ENCODE measurements at regions not wholly inside any gene's neighbourhood (a gene's known extent, or its start where the extent isn't known, plus 50 kb on each side); places are given as distances from the start of the nearest gene placed in this dataset.

DNA sequence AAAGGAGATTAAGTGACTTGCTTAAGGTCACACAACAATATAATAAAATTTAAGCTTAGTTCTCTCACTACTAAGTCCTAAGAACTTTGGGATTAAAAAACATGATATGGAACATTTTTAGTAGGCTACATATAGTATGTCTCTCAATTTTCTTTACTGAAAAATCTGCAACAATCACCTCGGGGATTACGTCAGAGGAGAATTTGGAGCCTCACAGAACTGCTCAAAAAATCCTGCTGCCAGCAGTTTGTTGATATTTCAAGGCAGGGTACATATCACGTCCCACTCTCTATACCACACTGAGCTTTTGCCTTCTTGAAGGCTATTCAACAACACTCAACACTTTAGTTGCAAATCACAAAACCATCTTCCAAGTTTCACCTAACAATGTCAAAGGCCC is 561.6 kb upstream of the BTBD3 start:
- Histone ChIP-seq H3K4me3 (ENCODE audit: low read length) (no peak overlapping the region), H3K9me3 (ENCODE audit: low read length) (no peaks in the 10 kb centered on the region), H3K27me3 (ENCODE audit: insufficient read depth, low read depth, low read length) (no peaks in the 10 kb centered on the region), H3K9me2 (ENCODE audit: insufficient read depth, low read length) (no peaks in the 10 kb centered on the region), H3K36me3 (ENCODE audit: insufficient read depth, low read length) (no peaks in the 10 kb centered on the region), H3K79me2 (replicated peaks; ENCODE audit: insufficient read depth, low read length) (no peaks in the 10 kb centered on the region), H3F3A (ENCODE audit: insufficient read depth, low read length, poor library complexity, severe bottlenecking) (peaks cover 10% of the 10 kb centered on the region), H4K20me1 (ENCODE audit: insufficient read depth) (no peaks in the 10 kb centered on the region), H3K4me2 (ENCODE audit: low read length) (no peak overlapping the region), H3K27ac (ENCODE audit: low read length) (no peak overlapping the region), H3K9ac (ENCODE audit: low read length) (no peak overlapping the region), H2AFZ (ENCODE audit: low read depth, low read length) (no peak overlapping the region)
- TF ChIP-seq EZH2 (IDR thresholded peaks at IDR 0.05; ENCODE audit: borderline replicate concordance, insufficient read depth, low read length, poor library complexity, severe bottlenecking) (no peak), SMC3 (conservative IDR thresholded peaks at IDR 0.05; ENCODE audit: poor library complexity) (no peak), POLR2AphosphoS5 (IDR thresholded peaks at IDR 0.05) (no peak), EP300 (conservative IDR thresholded peaks at IDR 0.05; ENCODE audit: poor library complexity, severe bottlenecking) (no peak), TAF1 (IDR thresholded peaks at IDR 0.05; ENCODE audit: low read depth) (no peak), MXI1 (conservative IDR thresholded peaks at IDR 0.05; ENCODE audit: poor library complexity, severe bottlenecking) (no peak), RAD21 (conservative IDR thresholded peaks at IDR 0.05) (no peak)
- TF ChIP-seq, protein P1, sequence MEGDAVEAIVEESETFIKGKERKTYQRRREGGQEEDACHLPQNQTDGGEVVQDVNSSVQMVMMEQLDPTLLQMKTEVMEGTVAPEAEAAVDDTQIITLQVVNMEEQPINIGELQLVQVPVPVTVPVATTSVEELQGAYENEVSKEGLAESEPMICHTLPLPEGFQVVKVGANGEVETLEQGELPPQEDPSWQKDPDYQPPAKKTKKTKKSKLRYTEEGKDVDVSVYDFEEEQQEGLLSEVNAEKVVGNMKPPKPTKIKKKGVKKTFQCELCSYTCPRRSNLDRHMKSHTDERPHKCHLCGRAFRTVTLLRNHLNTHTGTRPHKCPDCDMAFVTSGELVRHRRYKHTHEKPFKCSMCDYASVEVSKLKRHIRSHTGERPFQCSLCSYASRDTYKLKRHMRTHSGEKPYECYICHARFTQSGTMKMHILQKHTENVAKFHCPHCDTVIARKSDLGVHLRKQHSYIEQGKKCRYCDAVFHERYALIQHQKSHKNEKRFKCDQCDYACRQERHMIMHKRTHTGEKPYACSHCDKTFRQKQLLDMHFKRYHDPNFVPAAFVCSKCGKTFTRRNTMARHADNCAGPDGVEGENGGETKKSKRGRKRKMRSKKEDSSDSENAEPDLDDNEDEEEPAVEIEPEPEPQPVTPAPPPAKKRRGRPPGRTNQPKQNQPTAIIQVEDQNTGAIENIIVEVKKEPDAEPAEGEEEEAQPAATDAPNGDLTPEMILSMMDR (IDR thresholded peaks at IDR 0.05; ENCODE audit: poor library complexity, severe bottlenecking) = no peak
- TF ChIP-seq, protein P2, sequence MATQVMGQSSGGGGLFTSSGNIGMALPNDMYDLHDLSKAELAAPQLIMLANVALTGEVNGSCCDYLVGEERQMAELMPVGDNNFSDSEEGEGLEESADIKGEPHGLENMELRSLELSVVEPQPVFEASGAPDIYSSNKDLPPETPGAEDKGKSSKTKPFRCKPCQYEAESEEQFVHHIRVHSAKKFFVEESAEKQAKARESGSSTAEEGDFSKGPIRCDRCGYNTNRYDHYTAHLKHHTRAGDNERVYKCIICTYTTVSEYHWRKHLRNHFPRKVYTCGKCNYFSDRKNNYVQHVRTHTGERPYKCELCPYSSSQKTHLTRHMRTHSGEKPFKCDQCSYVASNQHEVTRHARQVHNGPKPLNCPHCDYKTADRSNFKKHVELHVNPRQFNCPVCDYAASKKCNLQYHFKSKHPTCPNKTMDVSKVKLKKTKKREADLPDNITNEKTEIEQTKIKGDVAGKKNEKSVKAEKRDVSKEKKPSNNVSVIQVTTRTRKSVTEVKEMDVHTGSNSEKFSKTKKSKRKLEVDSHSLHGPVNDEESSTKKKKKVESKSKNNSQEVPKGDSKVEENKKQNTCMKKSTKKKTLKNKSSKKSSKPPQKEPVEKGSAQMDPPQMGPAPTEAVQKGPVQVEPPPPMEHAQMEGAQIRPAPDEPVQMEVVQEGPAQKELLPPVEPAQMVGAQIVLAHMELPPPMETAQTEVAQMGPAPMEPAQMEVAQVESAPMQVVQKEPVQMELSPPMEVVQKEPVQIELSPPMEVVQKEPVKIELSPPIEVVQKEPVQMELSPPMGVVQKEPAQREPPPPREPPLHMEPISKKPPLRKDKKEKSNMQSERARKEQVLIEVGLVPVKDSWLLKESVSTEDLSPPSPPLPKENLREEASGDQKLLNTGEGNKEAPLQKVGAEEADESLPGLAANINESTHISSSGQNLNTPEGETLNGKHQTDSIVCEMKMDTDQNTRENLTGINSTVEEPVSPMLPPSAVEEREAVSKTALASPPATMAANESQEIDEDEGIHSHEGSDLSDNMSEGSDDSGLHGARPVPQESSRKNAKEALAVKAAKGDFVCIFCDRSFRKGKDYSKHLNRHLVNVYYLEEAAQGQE (IDR thresholded peaks at IDR 0.05; ENCODE audit: borderline replicate concordance) = no peak

DNA sequence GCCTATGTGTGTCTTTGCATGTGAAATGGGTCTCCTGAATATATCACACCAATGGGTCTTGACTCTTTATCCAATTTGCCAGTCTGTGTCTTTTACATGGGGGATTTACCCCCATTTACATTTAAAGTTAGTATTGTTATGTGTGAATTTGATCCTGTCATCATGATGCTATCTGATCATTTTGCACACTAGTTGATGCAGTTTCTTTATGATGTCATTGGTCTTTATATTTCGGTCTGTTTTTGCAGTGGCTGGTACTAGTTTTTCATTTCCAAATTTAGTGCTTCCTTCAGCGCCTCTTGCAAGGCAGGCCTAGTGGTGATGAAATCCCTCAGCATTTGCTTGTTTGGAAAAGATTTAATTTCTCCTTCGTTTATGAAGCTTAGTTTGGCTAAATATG is 555.2 kb upstream of the BTBD3 start:
- Histone ChIP-seq H3K79me2 (replicated peaks; ENCODE audit: insufficient read depth, low read length) (no peaks in the 10 kb centered on the region), H3K9me3 (ENCODE audit: low read length) (no peaks in the 10 kb centered on the region), H3K9ac (ENCODE audit: low read length) (no peak overlapping the region), H3K27ac (ENCODE audit: low read length) (no peak overlapping the region), H3K4me2 (ENCODE audit: low read length) (no peak overlapping the region), H3K27me3 (ENCODE audit: insufficient read depth, low read depth, low read length) (no peaks in the 10 kb centered on the region), H3K36me3 (ENCODE audit: insufficient read depth, low read length) (no peaks in the 10 kb centered on the region), H4K20me1 (ENCODE audit: insufficient read depth) (no peaks in the 10 kb centered on the region), H3K4me3 (ENCODE audit: low read length) (no peak overlapping the region), H3K9me2 (ENCODE audit: insufficient read depth, low read length) (no peaks in the 10 kb centered on the region), H3F3A (ENCODE audit: insufficient read depth, low read length, poor library complexity, severe bottlenecking) (no peaks in the 10 kb centered on the region), H2AFZ (ENCODE audit: low read depth, low read length) (no peak overlapping the region)
- TF ChIP-seq POLR2AphosphoS5 (IDR thresholded peaks at IDR 0.05) = no peak
- no peak for TF ChIP-seq TAF1 (IDR thresholded peaks at IDR 0.05; ENCODE audit: low read depth)
- TF ChIP-seq, protein P1 (IDR thresholded peaks at IDR 0.05; ENCODE audit: poor library complexity, severe bottlenecking) = no peak
- TF ChIP-seq SMC3 (conservative IDR thresholded peaks at IDR 0.05; ENCODE audit: poor library complexity) = no peak
- TF ChIP-seq, protein P2 (IDR thresholded peaks at IDR 0.05; ENCODE audit: borderline replicate concordance) = no peak
- no peak for TF ChIP-seq RAD21 (conservative IDR thresholded peaks at IDR 0.05)
- TF ChIP-seq EZH2 (IDR thresholded peaks at IDR 0.05; ENCODE audit: borderline replicate concordance, insufficient read depth, low read length, poor library complexity, severe bottlenecking) = no peak
- no peak for TF ChIP-seq EP300 (conservative IDR thresholded peaks at IDR 0.05; ENCODE audit: poor library complexity, severe bottlenecking)
- TF ChIP-seq MXI1 (conservative IDR thresholded peaks at IDR 0.05; ENCODE audit: poor library complexity, severe bottlenecking) = no peak

Data from neural cell (in vitro differentiated cells).